Right lobe of liver (tissue), 6 donors: ENCODE measurements at regions not wholly inside any gene's neighbourhood (a gene's known extent, or its start where the extent isn't known, plus 50 kb on each side); places are given as distances from the start of the nearest gene placed in this dataset.

Experiments used
- ATAC-seq, 4 donors: fragments of 200-7000 bp; cut with Tn5 transposase; one replicate each; pipeline ENCODE4 v1.9.1; 2020; ENCODE audit warnings: mild to moderate bottlenecking in 4 of 4, moderate library complexity in 4 of 4
- DNase-seq, 3 donors: peaks; one replicate each; pipeline ENCODE4 v3.0.0-alpha.2; 2020
- H3K27ac ChIP-seq, 3 donors: fragments of 200-600 bp; one replicate each; pipeline ENCODE4 v1.8.0; 2022
- H3K27me3 ChIP-seq, 2 donors: fragments of 200-600 bp; one replicate each; pipeline ENCODE4 v1.8.0; 2022
- H3K36me3 ChIP-seq, 4 donors: fragments of 200-600 bp; sonication (generic) in 1 of 4; one replicate each; pipeline versions ENCODE4 v1.5.1 to v1.8.0; 2017 to 2022; ENCODE audit warnings: control low read depth in 1 of 4
- H3K4me1 ChIP-seq, 4 donors: fragments of 200-600 bp; sonication (generic) in 1 of 4; one replicate each; pipeline versions ENCODE4 v1.5.1 to v1.8.0; 2017 to 2022; ENCODE audit warnings: control low read depth in 1 of 4
- H3K4me3 ChIP-seq, 3 donors: fragments of 200-600 bp; one replicate each; pipeline ENCODE4 v1.8.0; 2022
- H3K9me3 ChIP-seq, 4 donors: fragments of 200-600 bp; sonication (generic) in 1 of 4; one replicate each; pipeline versions ENCODE4 v1.5.1 to v1.8.0; 2017 to 2022; ENCODE audit warnings: control low read depth in 1 of 4
- POLR2A ChIP-seq: fragments of 450-650 bp; IDR thresholded peaks from one replicate; pipeline ENCODE4 v1.6.1; 2017; ENCODE audit warnings: antibody characterized with exemption, mild to moderate bottlenecking
- WGBS: methylation state at CpG from one replicate; pipeline ENCODE4 v1.1.6; 2018; ENCODE audit warnings: low coverage, low lambda C conversion rate; ENCODE audit not compliant: insufficient coverage; ENCODE audit errors: missing lambda C conversion rate; 5-methylcytosine and 5-hydroxymethylcytosine counted together
- intact Hi-C, 2 donors: fragments of 100-400 bp; cut with DNase I; formaldehyde crosslinking; loops; one replicate each; pipeline versions ENCODE4 v1.11.2 to v1.14.1; 2022
- TF ChIP-seq, protein P1 (sequence below), 4 donors: fragments of 200-600 bp in 3 of 4; fragments of 450-650 bp in 1 of 4; IDR thresholded peaks; one replicate each; pipeline versions ENCODE4 v1.5.1 to v1.8.0; 2016 to 2022; ENCODE audit warnings: antibody characterized with exemption in 4 of 4, mild to moderate bottlenecking in 2 of 4
- donor health status: DM: no; HTN: yes; CAD: no.
- donor health status: DM: no; HTN: no; CAD: no.
- donor health status: DM: no; HTN: no; CAD: no.
- donor health status: DM: no; HTN: yes; CAD: no.
- donor health status: DM: no; HTN: yes; CAD: no.

DNA sequence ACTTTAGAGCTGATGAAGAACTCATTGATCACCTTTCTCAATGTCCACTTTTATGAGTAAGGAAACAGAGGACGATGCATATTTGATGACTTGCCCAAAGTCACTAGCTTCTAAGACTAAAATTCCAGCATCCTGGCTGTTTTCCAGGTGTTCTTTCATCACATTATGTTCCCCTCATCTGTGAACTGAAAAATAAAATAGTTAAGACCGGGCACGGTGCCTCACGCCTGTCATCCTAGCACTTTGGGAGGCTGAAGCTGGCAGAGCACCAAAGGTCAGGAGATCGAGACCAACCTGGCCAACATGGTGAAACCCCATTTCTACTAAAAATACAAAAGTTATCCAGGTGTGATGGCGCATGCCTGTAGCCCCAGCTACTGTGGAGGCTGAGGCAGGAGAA lies 297.5 kb downstream of the DUSP10 start:
- WGBS: 71% methylated on average over 6 of the region's 6 CpGs
- intact Hi-C loops: no loop called here

GRCh38 chr1:221448585-221449175 lies 293.2 kb downstream of the DUSP10 start:
- DNase-seq: no peak
- H3K27ac ChIP-seq: no peak overlapping the region
- no peaks in the 10 kb centered on the region for H3K9me3 ChIP-seq
- no peaks in the 10 kb centered on the region for H3K4me1 ChIP-seq
- no peak overlapping the region for H3K4me3 ChIP-seq
- ATAC-seq: no peak
- no peaks in the 10 kb centered on the region for H3K27me3 ChIP-seq
- H3K36me3 ChIP-seq: no peaks in the 10 kb centered on the region
- WGBS: 66% methylated on average over 7 of the region's 7 CpGs
- intact Hi-C loops: no loop called here
- TF ChIP-seq, protein P1, sequence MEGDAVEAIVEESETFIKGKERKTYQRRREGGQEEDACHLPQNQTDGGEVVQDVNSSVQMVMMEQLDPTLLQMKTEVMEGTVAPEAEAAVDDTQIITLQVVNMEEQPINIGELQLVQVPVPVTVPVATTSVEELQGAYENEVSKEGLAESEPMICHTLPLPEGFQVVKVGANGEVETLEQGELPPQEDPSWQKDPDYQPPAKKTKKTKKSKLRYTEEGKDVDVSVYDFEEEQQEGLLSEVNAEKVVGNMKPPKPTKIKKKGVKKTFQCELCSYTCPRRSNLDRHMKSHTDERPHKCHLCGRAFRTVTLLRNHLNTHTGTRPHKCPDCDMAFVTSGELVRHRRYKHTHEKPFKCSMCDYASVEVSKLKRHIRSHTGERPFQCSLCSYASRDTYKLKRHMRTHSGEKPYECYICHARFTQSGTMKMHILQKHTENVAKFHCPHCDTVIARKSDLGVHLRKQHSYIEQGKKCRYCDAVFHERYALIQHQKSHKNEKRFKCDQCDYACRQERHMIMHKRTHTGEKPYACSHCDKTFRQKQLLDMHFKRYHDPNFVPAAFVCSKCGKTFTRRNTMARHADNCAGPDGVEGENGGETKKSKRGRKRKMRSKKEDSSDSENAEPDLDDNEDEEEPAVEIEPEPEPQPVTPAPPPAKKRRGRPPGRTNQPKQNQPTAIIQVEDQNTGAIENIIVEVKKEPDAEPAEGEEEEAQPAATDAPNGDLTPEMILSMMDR (IDR thresholded peaks at IDR 0.05): no peak
- TF ChIP-seq POLR2A: no peak

More for the DNA sequence above, 297.5 kb downstream of the DUSP10 start:
- ATAC-seq (no peak), DNase-seq (no peak)
- Histone ChIP-seq H3K4me1 (no peaks in the 10 kb centered on the region), H3K27me3 (no peaks in the 10 kb centered on the region), H3K9me3 (no peaks in the 10 kb centered on the region), H3K27ac (no peak overlapping the region), H3K36me3 (no peaks in the 10 kb centered on the region), H3K4me3 (no peak overlapping the region)
- no peak for TF ChIP-seq POLR2A
- TF ChIP-seq, protein P1 (IDR thresholded peaks at IDR 0.05): no peak

DNA sequence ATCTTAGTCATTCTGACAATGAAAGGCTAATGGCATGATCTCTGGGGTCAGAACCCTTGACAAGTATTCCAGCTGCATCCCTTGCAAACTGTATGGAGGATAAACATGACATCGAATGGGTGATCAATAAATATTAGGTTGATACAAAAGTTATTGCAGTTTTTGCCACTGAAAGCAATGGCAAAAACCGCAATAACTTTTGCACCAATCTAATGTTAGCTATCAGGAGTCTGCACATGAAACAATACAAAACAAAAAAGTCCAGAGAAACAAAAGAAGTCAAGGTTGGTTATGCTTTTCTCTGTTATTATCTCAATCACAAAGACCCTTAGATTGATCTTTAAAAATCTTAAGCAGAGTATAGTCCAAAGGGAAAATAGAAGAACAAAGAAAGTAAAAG lies 292.7 kb downstream of the DUSP10 start:
- TF ChIP-seq, protein P1 (IDR thresholded peaks at IDR 0.05): no peak
- no peak for TF ChIP-seq POLR2A
- Histone ChIP-seq H3K36me3 (no peaks in the 10 kb centered on the region), H3K9me3 (no peaks in the 10 kb centered on the region), H3K27ac (no peak overlapping the region), H3K4me1 (no peaks in the 10 kb centered on the region), H3K27me3 (no peaks in the 10 kb centered on the region), H3K4me3 (no peak overlapping the region)
- intact Hi-C loops: no loop called here
- 63% methylated on average over 2 of the region's 2 CpGs for WGBS
- no peak for ATAC-seq
- no peak for DNase-seq

DNA sequence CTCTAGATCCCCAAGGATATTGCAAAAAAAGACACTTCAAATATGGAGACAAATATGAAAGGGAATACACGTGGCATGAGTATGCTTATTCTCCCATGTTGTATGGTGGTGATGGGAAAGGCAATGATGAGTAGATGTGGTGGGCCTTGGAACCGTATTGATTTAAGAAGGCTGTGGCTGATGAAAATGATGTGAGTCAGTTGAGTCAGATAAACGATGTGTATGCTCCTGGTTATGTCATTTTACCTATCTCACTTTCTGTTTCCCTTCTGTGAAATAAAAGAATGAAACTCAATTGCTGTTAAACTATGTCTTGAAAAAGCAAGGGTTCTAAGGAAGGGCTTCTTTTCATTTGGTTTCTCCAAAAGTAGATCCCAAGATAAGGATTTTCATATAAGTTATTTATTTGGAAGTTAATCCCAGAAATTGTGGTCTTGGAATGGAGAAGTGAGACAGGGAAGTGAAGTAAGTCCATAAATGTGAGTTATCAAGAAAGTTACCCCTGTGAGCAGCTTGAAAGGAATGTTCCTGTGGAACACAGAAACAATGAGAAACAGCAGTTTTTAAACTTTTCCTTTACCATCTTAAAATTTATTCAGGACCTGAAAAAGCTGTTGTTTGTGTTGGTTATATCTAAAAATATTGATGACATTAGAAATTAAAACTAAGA lies 292.0 kb downstream of the DUSP10 start:
- no peaks in the 10 kb centered on the region for H3K27me3 ChIP-seq
- WGBS: 53% methylated on average over 3 of the region's 3 CpGs
- no peaks in the 10 kb centered on the region for H3K4me1 ChIP-seq
- no peak for DNase-seq
- H3K27ac ChIP-seq: no peak overlapping the region
- TF ChIP-seq POLR2A: no peak
- TF ChIP-seq, protein P1 (IDR thresholded peaks at IDR 0.05): no peak
- intact Hi-C loops: no loop called here
- no peak for ATAC-seq
- no peaks in the 10 kb centered on the region for H3K36me3 ChIP-seq
- H3K9me3 ChIP-seq: no peaks in the 10 kb centered on the region
- H3K4me3 ChIP-seq: no peak overlapping the region
